Vagina (tissue), 2 donors: ENCODE measurements at regions not wholly inside any gene's neighbourhood (a gene's known extent, or its start where the extent isn't known, plus 50 kb on each side); places are given as distances from the start of the nearest gene placed in this dataset.

Experiments used
- POLR2A ChIP-seq, 2 donors: fragments of 450-650 bp; IDR thresholded peaks; one replicate each; pipeline ENCODE4 v1.6.1; 2017; ENCODE audit warnings: antibody characterized with exemption in 2 of 2, mild to moderate bottlenecking in 2 of 2, moderate library complexity in 2 of 2
- TF ChIP-seq, protein P1 (sequence below), 3 experiments: fragments of 450-650 bp in 2 of 3; fragments of 200-600 bp in 1 of 3; sonication (generic) in 1 of 3; IDR thresholded peaks; one replicate each; pipeline ENCODE4 v1.5.1; 2017 to 2019; ENCODE audit warnings: antibody characterized with exemption in 3 of 3, mild to moderate bottlenecking in 2 of 3, moderate library complexity in 2 of 3

DNA sequence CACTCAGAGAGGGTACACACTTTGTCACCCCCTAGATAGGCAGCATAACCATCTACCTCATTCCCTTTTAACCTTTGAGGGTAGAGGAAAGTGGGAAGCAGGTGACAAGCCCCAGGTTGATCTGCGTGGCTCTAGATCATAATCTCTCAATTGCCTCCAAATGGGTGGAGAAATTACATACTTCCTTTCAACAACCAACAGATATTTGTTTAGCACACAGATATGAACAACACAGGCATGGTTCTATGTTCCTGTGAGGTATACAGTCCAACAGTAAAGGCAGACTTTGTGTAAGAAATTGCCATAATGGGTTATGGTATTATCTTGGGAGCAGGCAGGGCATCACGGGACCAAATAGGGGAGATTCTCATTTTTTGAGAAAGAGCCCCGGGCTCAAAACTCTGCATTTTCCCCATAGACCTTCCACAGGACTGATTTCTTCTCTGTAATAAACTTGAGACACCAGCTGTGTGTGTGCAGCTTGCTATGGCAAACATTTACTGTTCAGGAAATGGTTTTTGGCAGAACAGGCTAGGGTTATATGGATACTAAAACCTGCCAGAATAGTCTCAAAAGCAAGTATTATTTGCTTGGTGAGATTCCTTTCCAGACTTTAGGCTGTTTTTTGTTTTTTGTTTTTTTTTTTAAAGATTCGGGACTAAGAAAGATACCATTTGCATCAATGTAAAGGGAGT, 126.2 kb downstream of the CD164 start:
- TF ChIP-seq, protein P1, sequence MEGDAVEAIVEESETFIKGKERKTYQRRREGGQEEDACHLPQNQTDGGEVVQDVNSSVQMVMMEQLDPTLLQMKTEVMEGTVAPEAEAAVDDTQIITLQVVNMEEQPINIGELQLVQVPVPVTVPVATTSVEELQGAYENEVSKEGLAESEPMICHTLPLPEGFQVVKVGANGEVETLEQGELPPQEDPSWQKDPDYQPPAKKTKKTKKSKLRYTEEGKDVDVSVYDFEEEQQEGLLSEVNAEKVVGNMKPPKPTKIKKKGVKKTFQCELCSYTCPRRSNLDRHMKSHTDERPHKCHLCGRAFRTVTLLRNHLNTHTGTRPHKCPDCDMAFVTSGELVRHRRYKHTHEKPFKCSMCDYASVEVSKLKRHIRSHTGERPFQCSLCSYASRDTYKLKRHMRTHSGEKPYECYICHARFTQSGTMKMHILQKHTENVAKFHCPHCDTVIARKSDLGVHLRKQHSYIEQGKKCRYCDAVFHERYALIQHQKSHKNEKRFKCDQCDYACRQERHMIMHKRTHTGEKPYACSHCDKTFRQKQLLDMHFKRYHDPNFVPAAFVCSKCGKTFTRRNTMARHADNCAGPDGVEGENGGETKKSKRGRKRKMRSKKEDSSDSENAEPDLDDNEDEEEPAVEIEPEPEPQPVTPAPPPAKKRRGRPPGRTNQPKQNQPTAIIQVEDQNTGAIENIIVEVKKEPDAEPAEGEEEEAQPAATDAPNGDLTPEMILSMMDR (IDR thresholded peaks at IDR 0.05): no peak
- TF ChIP-seq POLR2A (IDR thresholded peaks at IDR 0.05): no peak
